Fibroblast of peridontal ligament (primary cell): ENCODE measurements at regions not wholly inside any gene's neighbourhood (a gene's known extent, or its start where the extent isn't known, plus 50 kb on each side); places are given as distances from the start of the nearest gene placed in this dataset.
"Not testable (repeated sequence)": the region's sequence is repeated elsewhere in the genome, so short reads cannot be mapped to it uniquely, and the experiment has no call there.

ENCODE experiments used
- DNase-seq: peaks from one replicate; pipeline ENCODE4 v3.0.0-alpha.2; 2010; ENCODE audit errors: extremely low read depth

DNA sequence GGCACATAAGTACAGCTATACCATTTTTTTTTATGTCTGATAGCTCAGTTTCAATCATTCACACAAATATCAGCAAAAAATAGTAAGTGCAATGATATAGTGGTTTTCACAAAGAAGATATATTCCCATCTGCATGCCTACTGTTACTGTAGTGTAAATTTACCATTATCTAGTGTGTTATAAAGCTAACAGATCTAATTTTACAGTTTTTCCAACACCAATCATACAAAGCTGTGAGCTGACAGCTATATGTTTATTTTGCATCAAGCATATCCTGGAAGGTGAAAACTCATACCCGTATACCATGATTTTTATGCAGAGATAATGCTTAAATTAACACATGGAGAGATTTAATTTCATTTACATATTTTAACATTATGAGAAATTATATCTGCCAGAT, 89.9 kb upstream of the HAPLN1 start:
- no peak for DNase-seq

GRCh38 chr5:83802686-83803085, 82.0 kb upstream of the HAPLN1 start:
- DNase-seq = peak; percentile 19

DNA sequence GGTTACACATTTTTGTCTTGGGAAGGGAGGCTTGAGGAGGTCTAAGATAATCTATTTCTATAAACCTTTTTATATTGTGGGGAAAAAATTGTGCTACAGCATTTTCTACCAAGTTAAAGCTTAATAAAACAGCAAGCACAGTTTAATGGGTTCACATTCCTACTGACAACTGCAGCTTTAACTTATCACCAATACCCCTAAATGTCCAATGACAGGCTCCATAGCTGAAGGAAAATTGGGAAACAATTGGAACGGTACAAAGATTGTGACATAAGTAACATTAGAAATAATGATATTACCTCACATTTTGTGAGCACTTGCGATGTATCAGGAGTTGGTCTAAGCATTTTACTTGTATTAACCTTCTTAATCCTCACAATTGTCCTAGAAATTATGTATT, 79.5 kb upstream of the HAPLN1 start:
- DNase-seq = no peak

DNA sequence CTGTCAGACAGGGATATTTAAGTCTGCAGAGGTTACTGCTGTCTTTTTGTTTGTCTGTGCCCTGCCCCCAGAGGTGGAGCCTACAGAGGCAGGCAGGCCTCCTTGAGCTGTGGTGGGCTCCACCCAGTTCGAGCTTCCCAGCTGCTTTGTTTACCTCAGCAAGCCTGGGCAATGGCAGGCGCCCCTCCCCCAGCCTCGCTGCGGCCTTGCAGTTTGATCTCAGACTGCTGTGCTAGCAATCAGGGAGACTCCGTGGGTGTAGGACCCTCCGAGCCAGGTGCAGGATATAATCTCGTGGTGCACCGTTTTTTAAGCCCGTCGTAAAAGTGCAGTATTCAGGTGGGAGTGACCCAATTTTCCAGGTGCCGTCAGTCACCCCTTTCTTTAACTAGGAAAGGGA, 78.4 kb upstream of the HAPLN1 start:
- not testable (repeated sequence) for DNase-seq

DNA sequence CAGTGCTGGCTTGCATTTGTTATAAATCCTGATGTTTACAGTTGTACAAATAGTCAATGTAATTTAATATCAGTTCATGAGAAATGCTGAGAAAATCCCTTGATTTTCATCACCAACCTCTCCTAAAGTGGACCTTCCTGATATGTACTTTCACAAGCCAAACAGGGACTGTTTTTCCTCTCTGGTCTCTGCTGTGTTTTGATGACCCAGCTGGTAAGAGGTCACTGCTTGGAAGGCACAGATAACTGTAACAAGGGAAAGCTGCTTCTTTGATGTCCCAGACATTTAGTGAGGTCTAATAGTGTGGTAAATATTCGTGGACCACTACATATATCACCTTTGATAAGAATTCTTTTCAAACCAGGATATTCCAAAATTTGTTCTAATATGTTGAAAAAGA, 68.7 kb upstream of the HAPLN1 start:
- DNase-seq = no peak

- DNase-seq = peak; percentile 5
These were observed 67.0 kb upstream of the HAPLN1 start for GRCh38 chr5:83787631-83788030.

GRCh38 chr5:83785176-83785668, 64.6 kb upstream of the HAPLN1 start:
- DNase-seq = no peak

DNA sequence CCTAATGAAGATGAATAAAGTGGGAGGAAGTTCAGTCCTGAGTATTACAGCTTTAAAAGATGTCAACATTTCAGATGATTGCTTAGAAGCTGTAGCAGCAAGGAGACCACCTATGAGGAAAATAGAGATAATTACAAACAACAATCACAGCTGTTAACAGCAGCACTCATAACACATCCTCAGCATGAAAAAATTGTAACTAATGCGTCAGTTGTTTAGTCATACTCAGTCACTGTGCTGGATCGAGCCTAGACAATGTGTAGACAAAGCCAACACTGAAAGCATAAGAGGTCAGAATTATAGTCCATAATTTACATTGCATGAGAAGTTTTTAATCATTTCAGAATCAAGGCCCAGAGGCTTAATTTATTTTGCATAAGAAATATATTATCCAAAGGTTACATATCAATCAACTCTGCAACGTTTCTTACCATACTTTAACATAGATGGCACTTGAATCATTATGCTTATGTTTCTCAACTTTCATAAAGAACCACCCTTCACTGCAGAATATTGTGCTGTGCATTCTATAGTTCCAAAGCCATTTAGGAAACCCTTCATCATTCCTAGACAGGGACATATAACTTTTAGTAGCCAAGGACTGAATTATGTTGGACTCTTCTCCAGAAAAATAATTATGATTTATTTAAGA, 60.2 kb upstream of the HAPLN1 start:
- DNase-seq = no peak

DNA sequence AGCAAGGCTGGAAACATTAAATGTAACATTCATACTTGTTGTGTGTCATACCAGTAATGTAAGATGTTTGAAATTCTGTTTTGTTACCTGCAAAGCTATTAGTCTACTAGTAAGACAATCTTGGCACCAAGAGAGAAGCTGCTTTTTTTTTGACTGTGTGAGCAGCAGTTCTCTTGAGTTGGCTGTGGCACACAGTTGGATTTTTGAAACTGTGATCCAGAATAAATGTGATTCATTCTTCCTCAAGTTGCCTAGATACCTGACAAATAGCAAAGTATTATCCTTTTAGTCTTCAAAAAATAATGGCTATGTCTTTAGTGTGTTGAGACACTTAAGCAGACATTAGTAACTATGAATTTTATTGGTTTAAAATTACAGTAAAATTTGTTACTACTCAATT, 57.2 kb upstream of the HAPLN1 start:
- DNase-seq = no peak

DNA sequence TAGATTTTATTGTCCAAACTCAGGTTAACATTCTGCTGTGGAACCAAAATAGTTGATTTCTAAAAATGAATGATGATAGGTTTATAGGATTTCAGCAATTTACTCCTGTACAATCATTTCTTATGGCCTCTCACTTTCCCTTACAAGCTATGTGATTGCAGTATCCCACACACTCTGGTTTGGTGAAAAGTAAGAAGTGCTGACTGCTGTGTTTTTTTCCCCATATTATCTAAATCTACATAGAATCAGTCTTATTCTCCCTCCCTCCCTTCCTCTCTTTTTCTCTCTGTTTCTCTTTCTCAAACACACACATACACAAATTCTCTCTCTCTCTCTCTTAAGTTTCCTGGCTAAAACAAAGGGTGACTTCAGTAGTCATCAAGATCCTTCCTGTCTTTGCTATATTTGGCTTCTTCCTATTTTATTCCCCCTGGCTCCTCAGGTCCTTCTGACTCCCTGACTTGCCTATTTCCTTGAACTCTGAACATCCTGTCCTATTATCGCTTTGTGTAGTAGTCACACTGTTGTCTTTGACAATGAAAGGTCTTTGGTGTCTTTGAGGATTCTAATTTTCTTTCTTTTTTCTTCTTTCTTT, 55.9 kb upstream of the HAPLN1 start:
- DNase-seq = no peak
